ENCODE measurements at regions not wholly inside any gene's neighbourhood (a gene's known extent, or its start where the extent isn't known, plus 50 kb on each side); places are given as distances from the start of the nearest gene placed in this dataset.

DNA sequence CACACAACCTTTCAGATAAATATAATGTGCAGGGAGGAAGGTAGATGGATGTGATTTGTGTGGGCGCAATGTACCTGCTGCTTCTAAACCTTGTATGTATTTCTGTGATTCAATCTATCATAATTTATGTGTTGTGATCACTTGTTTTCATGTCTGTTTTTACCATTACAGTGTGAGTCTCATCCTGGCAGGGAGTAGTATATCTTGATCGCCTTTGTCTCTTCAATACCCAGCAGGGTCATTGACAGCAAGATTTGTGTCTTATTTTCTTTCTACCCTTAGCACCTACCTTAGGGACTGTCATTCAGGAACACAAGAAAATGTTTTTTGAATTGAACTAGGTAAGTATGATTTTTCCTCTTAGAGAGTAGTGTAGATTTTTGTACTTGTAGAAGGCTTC, 83.7 kb upstream of the SELENOK start:
- Histone ChIP-seq H3K9ac (ENCODE audit: insufficient read depth, low read length) (no peak overlapping the region), H3K9me3 (ENCODE audit: control insufficient read depth, insufficient read depth, low read depth, low read length) (no peaks in the 10 kb centered on the region), H3K27me3 (ENCODE audit: control insufficient read depth, insufficient read depth, low read length) (no peaks in the 10 kb centered on the region), H3K4me2 (ENCODE audit: extremely low read depth, insufficient read depth, low read length) (no peak overlapping the region), H3K4me3 (replicated peaks in 1 of 4; ENCODE audit: control extremely low read depth in 1 of 4, insufficient read depth in 1 of 4, low read depth in 3 of 4, low read length in 4 of 4) (no peak overlapping the region), H4K20me1 (ENCODE audit: control insufficient read depth, extremely low read depth, insufficient read depth, low read length) (no peaks in the 10 kb centered on the region), H3K36me3 (ENCODE audit: control insufficient read depth, insufficient read depth, low read length) (no peaks in the 10 kb centered on the region), H3K27ac (ENCODE audit: insufficient read depth, low read length) (no peak overlapping the region), H3K79me2 (ENCODE audit: control insufficient read depth, insufficient read depth, low read length) (no peaks in the 10 kb centered on the region), H2AFZ (ENCODE audit: low read length) (no peak overlapping the region), H3K4me1 (ENCODE audit: control insufficient read depth, extremely low read depth, insufficient read depth, low read length) (no peaks in the 10 kb centered on the region)
- no peak for TF ChIP-seq CTCF (conservative IDR thresholded peaks at IDR 0.05 in 1 of 2, IDR thresholded peaks at IDR 0.05 in 1 of 2; ENCODE audit: low read depth in 1 of 2, low read length in 2 of 2)
- no peak for DNase-seq (ENCODE audit: low read depth in 2 of 2)

DNA sequence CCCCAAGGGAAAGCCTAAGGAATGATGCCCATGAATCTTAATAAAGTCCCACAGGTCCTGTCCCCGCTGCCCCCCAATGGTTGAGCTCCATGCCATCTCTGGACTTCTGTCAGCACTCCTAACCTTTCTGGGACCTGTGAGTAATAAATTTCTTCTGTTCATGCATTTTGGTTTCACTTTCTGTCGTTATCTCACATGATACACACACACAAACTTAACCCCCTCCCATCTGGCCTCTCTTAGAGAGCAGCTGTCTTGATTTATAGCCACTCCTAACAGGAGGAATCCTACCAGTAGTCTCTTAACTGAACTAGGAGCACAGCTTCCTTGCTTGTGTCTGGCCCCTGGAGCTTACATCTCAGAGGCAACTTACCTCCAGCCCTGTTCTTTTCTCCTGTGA, 82.7 kb upstream of the SELENOK start:
- Histone ChIP-seq H3K79me2 (ENCODE audit: control insufficient read depth, insufficient read depth, low read length) (no peaks in the 10 kb centered on the region), H3K4me3 (replicated peaks in 1 of 4; ENCODE audit: control extremely low read depth in 1 of 4, insufficient read depth in 1 of 4, low read depth in 3 of 4, low read length in 4 of 4) (no peak overlapping the region), H3K9me3 (ENCODE audit: control insufficient read depth, insufficient read depth, low read depth, low read length) (no peaks in the 10 kb centered on the region), H3K4me1 (ENCODE audit: control insufficient read depth, extremely low read depth, insufficient read depth, low read length) (no peaks in the 10 kb centered on the region), H2AFZ (ENCODE audit: low read length) (no peak overlapping the region), H3K4me2 (ENCODE audit: extremely low read depth, insufficient read depth, low read length) (no peak overlapping the region), H3K27ac (ENCODE audit: insufficient read depth, low read length) (no peak overlapping the region), H3K36me3 (ENCODE audit: control insufficient read depth, insufficient read depth, low read length) (no peaks in the 10 kb centered on the region), H3K27me3 (ENCODE audit: control insufficient read depth, insufficient read depth, low read length) (no peaks in the 10 kb centered on the region), H4K20me1 (ENCODE audit: control insufficient read depth, extremely low read depth, insufficient read depth, low read length) (no peaks in the 10 kb centered on the region), H3K9ac (ENCODE audit: insufficient read depth, low read length) (no peak overlapping the region)
- TF ChIP-seq CTCF (conservative IDR thresholded peaks at IDR 0.05 in 1 of 2, IDR thresholded peaks at IDR 0.05 in 1 of 2; ENCODE audit: low read depth in 1 of 2, low read length in 2 of 2) (no peak), EZH2 (IDR thresholded peaks at IDR 0.05; ENCODE audit: low read length, missing control alignments) (no peak)
- DNase-seq (ENCODE audit: low read depth in 2 of 2): no peak

DNA sequence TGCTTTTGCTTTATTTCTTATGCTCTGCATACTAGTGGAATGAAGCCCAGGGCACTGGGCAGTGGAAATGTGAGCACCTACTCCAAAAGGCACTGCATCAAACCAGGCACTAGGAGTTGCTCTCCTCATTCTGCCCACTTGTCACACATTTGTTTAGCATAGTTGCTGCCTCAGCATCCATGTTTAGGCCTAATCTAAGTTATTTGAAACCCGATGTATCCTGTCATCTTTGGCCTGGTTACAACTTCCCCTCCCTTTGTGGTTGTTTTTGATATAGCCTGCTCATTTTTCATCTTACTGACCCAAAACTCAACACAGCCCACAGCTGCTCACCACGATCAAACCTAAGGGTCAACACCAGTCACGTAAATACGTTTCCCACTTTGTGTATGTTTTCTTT, 82.2 kb upstream of the SELENOK start:
- no peak overlapping the region for H3K27ac ChIP-seq (ENCODE audit: insufficient read depth, low read length)
- H3K79me2 ChIP-seq (ENCODE audit: control insufficient read depth, insufficient read depth, low read length): no peaks in the 10 kb centered on the region
- no peaks in the 10 kb centered on the region for H3K4me1 ChIP-seq (ENCODE audit: control insufficient read depth, extremely low read depth, insufficient read depth, low read length)
- H2AFZ ChIP-seq (ENCODE audit: low read length): no peak overlapping the region
- TF ChIP-seq CTCF (conservative IDR thresholded peaks at IDR 0.05 in 1 of 2, IDR thresholded peaks at IDR 0.05 in 1 of 2; ENCODE audit: low read depth in 1 of 2, low read length in 2 of 2) (no peak), EZH2 (IDR thresholded peaks at IDR 0.05; ENCODE audit: low read length, missing control alignments) (no peak)
- DNase-seq (ENCODE audit: low read depth in 2 of 2): no peak
- H3K27me3 ChIP-seq (ENCODE audit: control insufficient read depth, insufficient read depth, low read length): no peaks in the 10 kb centered on the region
- H3K4me3 ChIP-seq (replicated peaks in 1 of 4; ENCODE audit: control extremely low read depth in 1 of 4, insufficient read depth in 1 of 4, low read depth in 3 of 4, low read length in 4 of 4): no peak overlapping the region
- H4K20me1 ChIP-seq (ENCODE audit: control insufficient read depth, extremely low read depth, insufficient read depth, low read length): no peaks in the 10 kb centered on the region
- no peak overlapping the region for H3K4me2 ChIP-seq (ENCODE audit: extremely low read depth, insufficient read depth, low read length)
- H3K9ac ChIP-seq (ENCODE audit: insufficient read depth, low read length): no peak overlapping the region
- H3K9me3 ChIP-seq (ENCODE audit: control insufficient read depth, insufficient read depth, low read depth, low read length): no peaks in the 10 kb centered on the region
- H3K36me3 ChIP-seq (ENCODE audit: control insufficient read depth, insufficient read depth, low read length): no peaks in the 10 kb centered on the region

Data from fibroblast of lung (primary cell).